ENCODE measurements at regions not wholly inside any gene's neighbourhood (a gene's known extent, or its start where the extent isn't known, plus 50 kb on each side); places are given as distances from the start of the nearest gene placed in this dataset.

DNA sequence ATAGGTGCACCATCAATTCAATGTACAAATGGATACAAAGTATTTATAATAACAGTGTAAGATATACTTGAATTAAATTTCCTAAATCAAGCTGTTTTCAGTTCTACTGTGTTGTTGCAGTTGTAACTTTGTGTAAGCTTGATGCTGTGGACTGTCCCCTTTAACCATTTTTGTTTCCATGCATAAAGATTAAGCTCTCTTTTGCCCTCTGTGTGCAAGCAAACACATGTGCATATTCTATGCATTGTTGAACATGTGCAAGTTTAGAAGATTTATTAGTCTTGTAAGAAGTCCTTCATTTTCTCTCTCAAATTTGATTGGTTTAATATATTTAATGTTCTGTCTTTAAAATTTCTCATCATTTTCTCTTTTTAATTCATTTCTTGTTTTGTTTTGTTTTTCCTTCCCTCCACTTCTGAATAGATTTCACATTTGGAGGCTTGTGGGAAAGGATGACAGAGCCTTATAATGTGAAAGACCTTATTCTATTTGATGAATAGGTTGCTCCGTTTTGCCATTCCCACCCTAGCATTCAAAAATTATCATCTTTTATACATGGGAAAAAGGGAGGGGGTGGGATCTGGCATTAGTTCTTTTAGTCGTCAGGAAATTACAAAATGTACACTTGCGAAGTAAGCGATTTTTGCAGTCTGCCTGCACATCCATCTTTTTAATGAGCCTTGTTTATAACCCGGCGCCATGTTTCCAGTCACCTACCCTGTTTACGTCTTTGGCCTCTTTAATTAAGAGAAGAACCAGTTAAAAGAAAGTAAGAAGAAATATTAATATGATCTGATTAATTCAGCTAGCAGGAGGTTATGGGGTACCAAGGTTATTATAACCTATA is 961.5 kb upstream of the NR2F2 start:
- H3K9me3 ChIP-seq = no peaks in the 10 kb centered on the region
- H3K9ac ChIP-seq = no peak overlapping the region
- TF ChIP-seq TCF12 (IDR thresholded peaks at IDR 0.05) = no peak
- TF ChIP-seq RAD21 (IDR thresholded peaks at IDR 0.05; ENCODE audit: low read length) = no peak
- no peak for TF ChIP-seq RXRA (IDR thresholded peaks at IDR 0.05; ENCODE audit: borderline replicate concordance, low read depth)
- TF ChIP-seq SIN3A (IDR thresholded peaks at IDR 0.05; ENCODE audit: borderline replicate concordance, low read depth, low read length) = no peak
- TF ChIP-seq POLR2AphosphoS5 (IDR thresholded peaks at IDR 0.05; ENCODE audit: low read depth, low read length) = no peak
- TF ChIP-seq FOXJ3 (CRISPR knock-in tag; IDR thresholded peaks at IDR 0.05) = no peak
- no peak for TF ChIP-seq CHD2 (IDR thresholded peaks at IDR 0.05; ENCODE audit: low read length, partially characterized antibody)
- no peak for TF ChIP-seq JUND (IDR thresholded peaks at IDR 0.05)
- TF ChIP-seq, protein P1, sequence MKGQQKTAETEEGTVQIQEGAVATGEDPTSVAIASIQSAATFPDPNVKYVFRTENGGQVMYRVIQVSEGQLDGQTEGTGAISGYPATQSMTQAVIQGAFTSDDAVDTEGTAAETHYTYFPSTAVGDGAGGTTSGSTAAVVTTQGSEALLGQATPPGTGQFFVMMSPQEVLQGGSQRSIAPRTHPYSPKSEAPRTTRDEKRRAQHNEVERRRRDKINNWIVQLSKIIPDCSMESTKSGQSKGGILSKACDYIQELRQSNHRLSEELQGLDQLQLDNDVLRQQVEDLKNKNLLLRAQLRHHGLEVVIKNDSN (IDR thresholded peaks at IDR 0.05; ENCODE audit: borderline replicate concordance, low read depth) = no peak
- no peak for TF ChIP-seq SMC3 (IDR thresholded peaks at IDR 0.05; ENCODE audit: low read depth, low read length)
- no peak for TF ChIP-seq GATA2 (CRISPR knock-in tag; IDR thresholded peaks at IDR 0.05)
- TF ChIP-seq, protein P2, sequence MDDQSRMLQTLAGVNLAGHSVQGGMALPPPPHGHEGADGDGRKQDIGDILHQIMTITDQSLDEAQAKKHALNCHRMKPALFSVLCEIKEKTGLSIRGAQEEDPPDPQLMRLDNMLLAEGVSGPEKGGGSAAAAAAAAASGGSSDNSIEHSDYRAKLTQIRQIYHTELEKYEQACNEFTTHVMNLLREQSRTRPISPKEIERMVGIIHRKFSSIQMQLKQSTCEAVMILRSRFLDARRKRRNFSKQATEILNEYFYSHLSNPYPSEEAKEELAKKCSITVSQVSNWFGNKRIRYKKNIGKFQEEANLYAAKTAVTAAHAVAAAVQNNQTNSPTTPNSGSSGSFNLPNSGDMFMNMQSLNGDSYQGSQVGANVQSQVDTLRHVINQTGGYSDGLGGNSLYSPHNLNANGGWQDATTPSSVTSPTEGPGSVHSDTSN (IDR thresholded peaks at IDR 0.05) = no peak
- TF ChIP-seq, protein P3, sequence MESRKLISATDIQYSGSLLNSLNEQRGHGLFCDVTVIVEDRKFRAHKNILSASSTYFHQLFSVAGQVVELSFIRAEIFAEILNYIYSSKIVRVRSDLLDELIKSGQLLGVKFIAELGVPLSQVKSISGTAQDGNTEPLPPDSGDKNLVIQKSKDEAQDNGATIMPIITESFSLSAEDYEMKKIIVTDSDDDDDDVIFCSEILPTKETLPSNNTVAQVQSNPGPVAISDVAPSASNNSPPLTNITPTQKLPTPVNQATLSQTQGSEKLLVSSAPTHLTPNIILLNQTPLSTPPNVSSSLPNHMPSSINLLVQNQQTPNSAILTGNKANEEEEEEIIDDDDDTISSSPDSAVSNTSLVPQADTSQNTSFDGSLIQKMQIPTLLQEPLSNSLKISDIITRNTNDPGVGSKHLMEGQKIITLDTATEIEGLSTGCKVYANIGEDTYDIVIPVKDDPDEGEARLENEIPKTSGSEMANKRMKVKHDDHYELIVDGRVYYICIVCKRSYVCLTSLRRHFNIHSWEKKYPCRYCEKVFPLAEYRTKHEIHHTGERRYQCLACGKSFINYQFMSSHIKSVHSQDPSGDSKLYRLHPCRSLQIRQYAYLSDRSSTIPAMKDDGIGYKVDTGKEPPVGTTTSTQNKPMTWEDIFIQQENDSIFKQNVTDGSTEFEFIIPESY (IDR thresholded peaks at IDR 0.05; ENCODE audit: borderline replicate concordance, low read depth) = no peak
- 32% methylated on average over 7 of the region's 7 CpGs for WGBS (ENCODE audit: low lambda C conversion rate)
- no peak overlapping the region for H3K4me2 ChIP-seq
- H3K27ac ChIP-seq (ENCODE audit: low read depth in 2 of 2, low read length in 1 of 2) = no peak overlapping the region
- H3K36me3 ChIP-seq (replicated peaks in 1 of 2; ENCODE audit: control insufficient read depth in 1 of 2, insufficient read depth in 2 of 2, low read length in 1 of 2) = no peaks in the 10 kb centered on the region
- H3K4me1 ChIP-seq (ENCODE audit: control insufficient read depth in 1 of 2, insufficient read depth in 2 of 2, low read depth in 1 of 2, low read length in 1 of 2) = no peaks in the 10 kb centered on the region; a peak in 1 of 4 replicates
- DNase-seq = no peak
- H3K4me3 ChIP-seq (ENCODE audit: low read depth in 2 of 2, low read length in 1 of 2) = no peak overlapping the region
- no peaks in the 10 kb centered on the region for H3F3A ChIP-seq (replicated peaks; ENCODE audit: insufficient read depth)
- no peak overlapping the region for H2AFZ ChIP-seq (ENCODE audit: low read depth)
- CTCF ChIA-PET = no interaction called here
- POLR2A ChIA-PET = no interaction called here
- H3K79me2 ChIP-seq (ENCODE audit: insufficient read depth) = no peaks in the 10 kb centered on the region
- H3K27me3 ChIP-seq (ENCODE audit: insufficient read depth) = no peaks in the 10 kb centered on the region
- no peaks in the 10 kb centered on the region for H4K20me1 ChIP-seq (ENCODE audit: insufficient read depth)
- no peaks in the 10 kb centered on the region for H3K9me2 ChIP-seq

DNA sequence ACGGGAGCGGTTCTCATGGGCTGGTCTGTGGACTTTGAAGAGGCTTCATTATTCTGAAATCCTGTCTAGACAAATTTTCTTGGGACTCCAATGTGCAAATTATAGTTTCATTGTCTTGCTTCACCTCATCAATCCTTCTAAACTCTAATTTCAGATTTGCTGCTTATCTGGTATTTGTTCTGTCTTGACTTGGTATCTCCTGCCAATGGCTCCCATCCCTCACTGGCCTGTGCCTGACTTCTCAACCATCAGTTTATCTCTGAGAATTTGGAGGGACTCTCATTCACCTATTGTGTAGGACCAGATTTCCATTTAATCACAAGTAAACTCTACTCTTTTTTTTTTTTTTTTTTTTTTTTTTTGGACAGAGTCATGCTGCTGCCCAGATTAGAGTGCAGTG is 960.2 kb upstream of the NR2F2 start:
- no peaks in the 10 kb centered on the region for H3K79me2 ChIP-seq (ENCODE audit: insufficient read depth)
- WGBS (ENCODE audit: low lambda C conversion rate) = 10% methylated on average over 2 of the region's 2 CpGs
- no peaks in the 10 kb centered on the region; a peak in 1 of 4 replicates for H3K4me1 ChIP-seq (ENCODE audit: control insufficient read depth in 1 of 2, insufficient read depth in 2 of 2, low read depth in 1 of 2, low read length in 1 of 2)
- no peaks in the 10 kb centered on the region for H3K9me2 ChIP-seq
- H3K36me3 ChIP-seq (replicated peaks in 1 of 2; ENCODE audit: control insufficient read depth in 1 of 2, insufficient read depth in 2 of 2, low read length in 1 of 2) = no peaks in the 10 kb centered on the region
- ChIA-PET CTCF (no interaction called here), POLR2A (no interaction called here)
- no peak overlapping the region for H3K4me3 ChIP-seq (ENCODE audit: low read depth in 2 of 2, low read length in 1 of 2)
- H3F3A ChIP-seq (replicated peaks; ENCODE audit: insufficient read depth) = no peaks in the 10 kb centered on the region
- DNase-seq = no peak
- no peaks in the 10 kb centered on the region for H4K20me1 ChIP-seq (ENCODE audit: insufficient read depth)
- no peaks in the 10 kb centered on the region for H3K27me3 ChIP-seq (ENCODE audit: insufficient read depth)
- no peak overlapping the region for H2AFZ ChIP-seq (ENCODE audit: low read depth)
- H3K27ac ChIP-seq (ENCODE audit: low read depth in 2 of 2, low read length in 1 of 2) = no peak overlapping the region
- no peak overlapping the region for H3K9ac ChIP-seq
- no peak overlapping the region for H3K4me2 ChIP-seq
- no peaks in the 10 kb centered on the region for H3K9me3 ChIP-seq
- TF ChIP-seq RCOR1 (IDR thresholded peaks at IDR 0.05; ENCODE audit: low read length) = no peak
- no peak for TF ChIP-seq MEF2A (IDR thresholded peaks at IDR 0.05; ENCODE audit: borderline replicate concordance, low read depth)
- no peak for TF ChIP-seq RFX5 (IDR thresholded peaks at IDR 0.05; ENCODE audit: low read length)
- TF ChIP-seq TCF12 (IDR thresholded peaks at IDR 0.05) = no peak
- TF ChIP-seq RXRA (IDR thresholded peaks at IDR 0.05; ENCODE audit: borderline replicate concordance, low read depth) = no peak
- TF ChIP-seq SMC3 (IDR thresholded peaks at IDR 0.05; ENCODE audit: low read depth, low read length) = no peak
- TF ChIP-seq MXI1 (IDR thresholded peaks at IDR 0.05; ENCODE audit: low read depth, low read length) = no peak
- no peak for TF ChIP-seq TAF1 (IDR thresholded peaks at IDR 0.05; ENCODE audit: borderline replicate concordance, low read depth, low read length)
- no peak for TF ChIP-seq RAD21 (IDR thresholded peaks at IDR 0.05; ENCODE audit: low read length)
- TF ChIP-seq NFIC (IDR thresholded peaks at IDR 0.05; ENCODE audit: borderline replicate concordance) = no peak
- TF ChIP-seq FOXJ3 (CRISPR knock-in tag; IDR thresholded peaks at IDR 0.05) = no peak
- no peak for TF ChIP-seq FOXM1 (IDR thresholded peaks at IDR 0.05; ENCODE audit: low read depth)
- TF ChIP-seq, protein P4, sequence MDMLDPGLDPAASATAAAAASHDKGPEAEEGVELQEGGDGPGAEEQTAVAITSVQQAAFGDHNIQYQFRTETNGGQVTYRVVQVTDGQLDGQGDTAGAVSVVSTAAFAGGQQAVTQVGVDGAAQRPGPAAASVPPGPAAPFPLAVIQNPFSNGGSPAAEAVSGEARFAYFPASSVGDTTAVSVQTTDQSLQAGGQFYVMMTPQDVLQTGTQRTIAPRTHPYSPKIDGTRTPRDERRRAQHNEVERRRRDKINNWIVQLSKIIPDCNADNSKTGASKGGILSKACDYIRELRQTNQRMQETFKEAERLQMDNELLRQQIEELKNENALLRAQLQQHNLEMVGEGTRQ (IDR thresholded peaks at IDR 0.05; ENCODE audit: borderline replicate concordance, low read depth, low read length) = no peak
- no peak for TF ChIP-seq YY1 (IDR thresholded peaks at IDR 0.05; ENCODE audit: low read depth)
